ENCODE measurements at regions not wholly inside any gene's neighbourhood (a gene's known extent, or its start where the extent isn't known, plus 50 kb on each side); places are given as distances from the start of the nearest gene placed in this dataset.

DNA sequence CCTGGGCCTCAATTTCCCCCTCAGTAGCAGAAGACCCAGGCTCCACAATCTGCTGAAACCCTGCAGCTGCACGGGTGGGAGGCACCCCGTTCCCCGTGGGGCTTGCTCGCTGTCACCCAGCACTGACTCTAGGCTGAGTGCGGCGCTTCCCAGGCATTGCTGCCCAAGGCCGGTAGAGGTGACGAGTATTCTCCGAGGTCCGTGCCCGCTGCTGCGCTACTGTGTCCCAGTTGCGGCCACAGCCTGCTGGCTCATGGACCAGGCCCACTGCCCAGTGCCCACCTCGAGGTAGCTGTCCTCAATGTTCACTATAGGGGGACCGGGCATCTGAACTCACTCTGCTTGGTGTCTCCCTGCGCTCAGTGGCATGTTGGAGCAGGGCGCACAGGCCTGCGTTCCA lies 74.7 kb downstream of the GSC start:
- TF ChIP-seq, protein P1, sequence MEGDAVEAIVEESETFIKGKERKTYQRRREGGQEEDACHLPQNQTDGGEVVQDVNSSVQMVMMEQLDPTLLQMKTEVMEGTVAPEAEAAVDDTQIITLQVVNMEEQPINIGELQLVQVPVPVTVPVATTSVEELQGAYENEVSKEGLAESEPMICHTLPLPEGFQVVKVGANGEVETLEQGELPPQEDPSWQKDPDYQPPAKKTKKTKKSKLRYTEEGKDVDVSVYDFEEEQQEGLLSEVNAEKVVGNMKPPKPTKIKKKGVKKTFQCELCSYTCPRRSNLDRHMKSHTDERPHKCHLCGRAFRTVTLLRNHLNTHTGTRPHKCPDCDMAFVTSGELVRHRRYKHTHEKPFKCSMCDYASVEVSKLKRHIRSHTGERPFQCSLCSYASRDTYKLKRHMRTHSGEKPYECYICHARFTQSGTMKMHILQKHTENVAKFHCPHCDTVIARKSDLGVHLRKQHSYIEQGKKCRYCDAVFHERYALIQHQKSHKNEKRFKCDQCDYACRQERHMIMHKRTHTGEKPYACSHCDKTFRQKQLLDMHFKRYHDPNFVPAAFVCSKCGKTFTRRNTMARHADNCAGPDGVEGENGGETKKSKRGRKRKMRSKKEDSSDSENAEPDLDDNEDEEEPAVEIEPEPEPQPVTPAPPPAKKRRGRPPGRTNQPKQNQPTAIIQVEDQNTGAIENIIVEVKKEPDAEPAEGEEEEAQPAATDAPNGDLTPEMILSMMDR (IDR thresholded peaks at IDR 0.05) = no peak
- TF ChIP-seq EP300 (IDR thresholded peaks at IDR 0.05) = no peak
- no peak for TF ChIP-seq POLR2A (IDR thresholded peaks at IDR 0.05)
- TF ChIP-seq POLR2AphosphoS5 (IDR thresholded peaks at IDR 0.05) = no peak
